H9 (cell line): ENCODE measurements at regions not wholly inside any gene's neighbourhood (a gene's known extent, or its start where the extent isn't known, plus 50 kb on each side); places are given as distances from the start of the nearest gene placed in this dataset.
A peak's percentile ranks its signal among the peaks of the same experiment; 100 is the strongest.

Experiments used
- DNase-seq: peaks from one replicate; pipeline ENCODE4 v3.0.0-alpha.2; 2017
- H2AFZ ChIP-seq: one replicate; pipeline ENCODE4 v1.6.1; 2013; ENCODE audit warnings: mild to moderate bottlenecking, low read length, control low read depth, moderate library complexity
- H2AK5ac ChIP-seq: 2 replicates; pipeline ENCODE4 v1.6.1; 2013; ENCODE audit warnings: low read length, control low read depth, mixed read lengths; ENCODE audit not compliant: insufficient read length
- H2BK120ac ChIP-seq: one replicate; pipeline ENCODE4 v1.6.1; 2013; ENCODE audit warnings: low read depth, mild to moderate bottlenecking, low read length, control low read depth, inconsistent platforms; ENCODE audit not compliant: poor library complexity, severe bottlenecking
- H2BK12ac ChIP-seq: 2 replicates; pipeline ENCODE4 v1.6.1; 2013; ENCODE audit warnings: low read length, control low read depth, mixed read lengths, low read depth; ENCODE audit not compliant: insufficient read length
- H2BK15ac ChIP-seq: 2 replicates; pipeline ENCODE4 v1.6.1; 2013; ENCODE audit warnings: low read depth, low read length, control low read depth
- H2BK20ac ChIP-seq: one replicate; pipeline ENCODE4 v1.6.1; 2013; ENCODE audit warnings: low read depth, mild to moderate bottlenecking, low read length, control low read depth, inconsistent platforms; ENCODE audit not compliant: poor library complexity, severe bottlenecking
- H2BK5ac ChIP-seq: 2 replicates; pipeline ENCODE4 v1.6.1; 2013; ENCODE audit warnings: low read length, control low read depth, mixed read lengths; ENCODE audit not compliant: insufficient read length
- H3K14ac ChIP-seq: 2 replicates; pipeline ENCODE4 v1.6.1; 2013; ENCODE audit warnings: low read length, control low read depth; ENCODE audit not compliant: insufficient read depth
- H3K18ac ChIP-seq: 2 replicates; pipeline ENCODE4 v1.6.1; 2013; ENCODE audit warnings: low read depth, mild to moderate bottlenecking, mixed read lengths, low read length, control low read depth; ENCODE audit not compliant: insufficient read length
- H3K23ac ChIP-seq: 2 replicates; pipeline ENCODE4 v1.6.1; 2013; ENCODE audit warnings: low read length, control low read depth, mixed read lengths, low read depth; ENCODE audit not compliant: insufficient read length
- H3K23me2 ChIP-seq: 2 replicates; pipeline ENCODE4 v1.6.1; 2013; ENCODE audit warnings: low read depth, mild to moderate bottlenecking, mixed read lengths, low read length, control low read depth; ENCODE audit not compliant: insufficient read length, poor library complexity, severe bottlenecking
- H3K27ac ChIP-seq: 2 replicates; pipeline ENCODE4 v1.5.1; 2013; ENCODE audit warnings: low read length, control low read depth, mixed read lengths, low read depth; ENCODE audit not compliant: insufficient read length
- H3K27me3 ChIP-seq: 2 replicates; pipeline ENCODE4 v1.6.1; 2013; ENCODE audit warnings: low read length, control low read depth, inconsistent platforms; ENCODE audit not compliant: insufficient read depth
- H3K4ac ChIP-seq: 2 replicates; pipeline ENCODE4 v1.6.1; 2013; ENCODE audit warnings: low read depth, mild to moderate bottlenecking, control low read depth, inconsistent platforms, low read length, moderate library complexity
- H3K4me1 ChIP-seq: 2 replicates; pipeline ENCODE4 v1.6.1; 2013; ENCODE audit warnings: low read length, control low read depth, inconsistent platforms; ENCODE audit not compliant: insufficient read depth
- H3K4me2 ChIP-seq: 2 replicates; pipeline ENCODE4 v1.6.1; 2013; ENCODE audit warnings: low read length, control low read depth, mixed read lengths; ENCODE audit not compliant: insufficient read length, insufficient read depth
- H3K56ac ChIP-seq: 2 replicates; pipeline ENCODE4 v1.6.1; 2013; ENCODE audit warnings: low read depth, mild to moderate bottlenecking, mixed read lengths, low read length, control low read depth; ENCODE audit not compliant: insufficient read length
- H3K79me1 ChIP-seq: 2 replicates; pipeline ENCODE4 v1.6.1; 2013; ENCODE audit warnings: low read depth, mild to moderate bottlenecking, moderate library complexity, low read length, control low read depth, inconsistent platforms; ENCODE audit not compliant: insufficient read depth, poor library complexity, severe bottlenecking
- H3K79me2 ChIP-seq: 2 replicates; pipeline ENCODE4 v1.6.1; 2013; ENCODE audit warnings: low read length, control low read depth, inconsistent platforms; ENCODE audit not compliant: insufficient read depth
- H3K9ac ChIP-seq: 2 replicates; pipeline ENCODE4 v1.6.1; 2013; ENCODE audit warnings: low read length, control low read depth, mixed read lengths; ENCODE audit not compliant: insufficient read length; ENCODE audit errors: extremely low read depth
- H3K9me3 ChIP-seq: one replicate; pipeline ENCODE4 v1.6.1; 2013; ENCODE audit warnings: low read depth, low read length, inconsistent platforms; ENCODE audit not compliant: control insufficient read depth
- H3T11ph ChIP-seq: one replicate; pipeline ENCODE4 v1.6.1; 2013; ENCODE audit warnings: mild to moderate bottlenecking, low read length, control low read depth, inconsistent platforms
- H4K20me1 ChIP-seq: one replicate; pipeline ENCODE4 v1.6.1; 2013; ENCODE audit not compliant: control insufficient read depth, insufficient read length, insufficient read depth
- H4K5ac ChIP-seq: 2 replicates; pipeline ENCODE4 v1.6.1; 2013; ENCODE audit warnings: low read depth, mild to moderate bottlenecking, mixed read lengths, low read length, control low read depth; ENCODE audit not compliant: insufficient read length
- H4K8ac ChIP-seq: replicated peaks from 2 replicates; pipeline ENCODE4 v1.6.1; 2013; ENCODE audit warnings: low read length, control low read depth, mixed read lengths, low read depth; ENCODE audit not compliant: insufficient read length
- H4K91ac ChIP-seq: 2 replicates; pipeline ENCODE4 v1.6.1; 2013; ENCODE audit warnings: low read depth, mild to moderate bottlenecking, moderate library complexity, mixed read lengths, low read length, control low read depth; ENCODE audit not compliant: insufficient read length
- H3K27ac Mint-ChIP-seq, 3 experiments: 2 replicates in 2 of 3; 3 replicates in 1 of 3; pipeline ENCODE4 v1.8.0; 2020 to 2021; ENCODE audit warnings: mixed read lengths in 3 of 3, mild to moderate bottlenecking in 1 of 3, moderate library complexity in 1 of 3
- H3K27me3 Mint-ChIP-seq: 2 replicates; pipeline ENCODE4 v1.8.0; 2021; ENCODE audit warnings: low read depth, mild to moderate bottlenecking, moderate library complexity, mixed read lengths
- H3K36me3 Mint-ChIP-seq, 3 experiments: 2 replicates in 2 of 3; 3 replicates in 1 of 3; pipeline ENCODE4 v1.8.0; 2020 to 2021; ENCODE audit warnings: low read depth in 3 of 3, mixed read lengths in 3 of 3; ENCODE audit not compliant: insufficient read depth in 1 of 3
- H3K4me1 Mint-ChIP-seq, 2 experiments: 2 replicates each; pipeline ENCODE4 v1.8.0; 2020; ENCODE audit warnings: mixed read lengths in 2 of 2
- H3K4me3 Mint-ChIP-seq, 2 experiments: 2 replicates in 1 of 2; 3 replicates in 1 of 2; pipeline ENCODE4 v1.8.0; 2020 to 2021; ENCODE audit warnings: mild to moderate bottlenecking in 2 of 2, mixed read lengths in 2 of 2, moderate library complexity in 1 of 2
- H3K9me3 Mint-ChIP-seq, 2 experiments: 2 replicates in 1 of 2; 3 replicates in 1 of 2; pipeline ENCODE4 v1.8.0; 2020; ENCODE audit warnings: mild to moderate bottlenecking in 2 of 2, mixed read lengths in 2 of 2, moderate library complexity in 1 of 2
- WGBS: extraction: QIAGEN DNeasy Blood & Tissue Kit; methylation state at CpG from one replicate; pipeline ENCODE4 v1.1.7; 2013; ENCODE audit warnings: missing lambda C conversion rate, low lambda C conversion rate, mixed read lengths; ENCODE audit not compliant: insufficient read length; ENCODE audit errors: extremely low coverage; 5-methylcytosine and 5-hydroxymethylcytosine counted together
- TF ChIP-seq, protein P1 (sequence below): fragments of 200-600 bp; sonication (generic); conservative IDR thresholded peaks from 3 replicates; pipeline ENCODE4 v1.8.0; 2021; ENCODE audit warnings: antibody characterized with exemption, mild to moderate bottlenecking

DNA sequence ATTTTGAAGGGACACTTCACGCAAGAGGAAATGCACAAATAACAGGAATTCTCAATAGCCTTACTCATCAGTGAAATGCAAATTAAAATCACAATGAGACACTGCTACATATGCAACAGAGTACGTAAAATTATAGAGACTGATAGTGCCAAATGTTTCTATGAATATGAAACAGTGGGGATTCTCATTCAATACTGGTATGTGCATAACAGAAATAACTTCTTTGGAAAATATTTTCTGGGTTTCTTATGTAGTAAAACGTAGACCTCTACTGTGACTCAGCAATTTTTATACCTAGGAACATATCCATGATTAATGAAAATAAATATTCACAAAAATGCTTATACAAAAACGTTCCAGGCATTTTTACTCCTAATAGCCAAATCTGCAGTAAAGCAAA is 1625.2 kb downstream of the MAT2B start:
- H3K79me1 ChIP-seq: no peaks in the 10 kb centered on the region
- Mint-ChIP-seq H3K27ac (peak overlapping the region in 1 of 3 experiments; percentile 22; a peak in 1 of 7 replicates), H3K4me1 (peaks cover 13 to 26% of the 10 kb centered on the region in 2 experiments), H3K27me3 (no peaks in the 10 kb centered on the region), H3K9me3 (no peaks in the 10 kb centered on the region), H3K4me3 (no peak overlapping the region), H3K36me3 (peaks cover 2 to 6% (median 5%) of the 10 kb centered on the region in 3 experiments; a peak in 3 of 7 replicates)
- H3K9me3 ChIP-seq: no peaks in the 10 kb centered on the region
- H4K8ac ChIP-seq: no peak overlapping the region
- no peak overlapping the region for H2BK120ac ChIP-seq
- no peak overlapping the region for H3K9ac ChIP-seq
- H3K23me2 ChIP-seq: no peaks in the 10 kb centered on the region
- H3K14ac ChIP-seq: no peak overlapping the region
- no peaks in the 10 kb centered on the region for H3K79me2 ChIP-seq
- no peak for DNase-seq
- TF ChIP-seq, protein P1, sequence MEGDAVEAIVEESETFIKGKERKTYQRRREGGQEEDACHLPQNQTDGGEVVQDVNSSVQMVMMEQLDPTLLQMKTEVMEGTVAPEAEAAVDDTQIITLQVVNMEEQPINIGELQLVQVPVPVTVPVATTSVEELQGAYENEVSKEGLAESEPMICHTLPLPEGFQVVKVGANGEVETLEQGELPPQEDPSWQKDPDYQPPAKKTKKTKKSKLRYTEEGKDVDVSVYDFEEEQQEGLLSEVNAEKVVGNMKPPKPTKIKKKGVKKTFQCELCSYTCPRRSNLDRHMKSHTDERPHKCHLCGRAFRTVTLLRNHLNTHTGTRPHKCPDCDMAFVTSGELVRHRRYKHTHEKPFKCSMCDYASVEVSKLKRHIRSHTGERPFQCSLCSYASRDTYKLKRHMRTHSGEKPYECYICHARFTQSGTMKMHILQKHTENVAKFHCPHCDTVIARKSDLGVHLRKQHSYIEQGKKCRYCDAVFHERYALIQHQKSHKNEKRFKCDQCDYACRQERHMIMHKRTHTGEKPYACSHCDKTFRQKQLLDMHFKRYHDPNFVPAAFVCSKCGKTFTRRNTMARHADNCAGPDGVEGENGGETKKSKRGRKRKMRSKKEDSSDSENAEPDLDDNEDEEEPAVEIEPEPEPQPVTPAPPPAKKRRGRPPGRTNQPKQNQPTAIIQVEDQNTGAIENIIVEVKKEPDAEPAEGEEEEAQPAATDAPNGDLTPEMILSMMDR: no peak
- H3T11ph ChIP-seq: no peak overlapping the region
- H2BK12ac ChIP-seq: no peak overlapping the region
- no peak overlapping the region for H3K27ac ChIP-seq
- H3K23ac ChIP-seq: no peak overlapping the region
- H2AK5ac ChIP-seq: no peak overlapping the region
- no peak overlapping the region for H4K5ac ChIP-seq
- H3K4me1 ChIP-seq: peaks cover 5% of the 10 kb centered on the region; the same call in 1 of the 2 replicates
- no peak overlapping the region for H2AFZ ChIP-seq
- no peak overlapping the region for H3K56ac ChIP-seq
- no peak overlapping the region for H2BK5ac ChIP-seq
- H2BK15ac ChIP-seq: no peak overlapping the region
- no peak overlapping the region for H3K18ac ChIP-seq
- WGBS: no CpG with 5 or more reads among the region's 4 CpGs
- H4K91ac ChIP-seq: no peak overlapping the region
- H2BK20ac ChIP-seq: no peak overlapping the region
- H3K27me3 ChIP-seq: no peaks in the 10 kb centered on the region
- no peaks in the 10 kb centered on the region for H4K20me1 ChIP-seq
- no peak overlapping the region for H3K4me2 ChIP-seq
- no peak overlapping the region for H3K4ac ChIP-seq
